Smooth muscle cell (in vitro differentiated cells): ENCODE measurements at regions not wholly inside any gene's neighbourhood (a gene's known extent, or its start where the extent isn't known, plus 50 kb on each side); places are given as distances from the start of the nearest gene placed in this dataset.

Experiments
- DNase-seq: peaks from one replicate; lab custom pipeline; 2025; ENCODE audit not compliant: unreplicated experiment; lab: John Stamatoyannopoulos, UW
- H2AFZ ChIP-seq: fragments of 200-600 bp; sonication (generic); 2 replicates; pipeline ENCODE4 v1.6.0; 2016; ENCODE audit warnings: antibody characterized with exemption, low read depth, mild to moderate bottlenecking
- H3F3A ChIP-seq: fragments of 200-600 bp; sonication (generic); 2 replicates; pipeline ENCODE4 v1.6.0; 2017; ENCODE audit warnings: antibody characterized with exemption, low read depth
- H3K27ac ChIP-seq: fragments of 200-600 bp; sonication (generic); 2 replicates; pipeline ENCODE4 v1.5.1; 2016; ENCODE audit warnings: low read depth, mild to moderate bottlenecking
- H3K27me3 ChIP-seq: fragments of 200-600 bp; sonication (generic); 2 replicates; pipeline ENCODE4 v1.6.1; 2016; ENCODE audit warnings: low read depth, mild to moderate bottlenecking
- H3K36me3 ChIP-seq: fragments of 200-600 bp; sonication (generic); 2 replicates; pipeline ENCODE4 v1.5.1; 2016; ENCODE audit warnings: low read depth
- H3K4me1 ChIP-seq: fragments of 200-600 bp; sonication (generic); 2 replicates; pipeline ENCODE4 v1.5.1; 2016; ENCODE audit warnings: low read depth
- H3K4me2 ChIP-seq: fragments of 200-600 bp; sonication (generic); 2 replicates; pipeline ENCODE4 v1.6.0; 2016; ENCODE audit warnings: mild to moderate bottlenecking
- H3K4me3 ChIP-seq: fragments of 200-600 bp; sonication (generic); 2 replicates; pipeline ENCODE4 v1.5.1; 2016; ENCODE audit warnings: mild to moderate bottlenecking
- H3K79me2 ChIP-seq: fragments of 200-600 bp; sonication (generic); 2 replicates; pipeline ENCODE4 v1.6.0; 2016; ENCODE audit warnings: low read depth, mild to moderate bottlenecking
- H3K9ac ChIP-seq: fragments of 200-600 bp; sonication (generic); 2 replicates; pipeline ENCODE4 v1.6.0; 2016; ENCODE audit warnings: low read depth
- H3K9me3 ChIP-seq: fragments of 200-600 bp; sonication (generic); replicated peaks from 2 replicates; pipeline ENCODE4 v1.5.1; 2016; ENCODE audit warnings: low read depth
- H4K20me1 ChIP-seq: fragments of 200-600 bp; sonication (generic); 2 replicates; pipeline ENCODE4 v1.6.0; 2016; ENCODE audit warnings: low read depth
- WGBS: methylation state at CpG from one replicate; pipeline ENCODE4 v1.1.7; 2016; ENCODE audit warnings: low lambda C conversion rate; 5-methylcytosine and 5-hydroxymethylcytosine counted together
- TF ChIP-seq, protein P1 (sequence below): fragments of 200-600 bp; sonication (generic); IDR thresholded peaks from 2 replicates; pipeline ENCODE4 v1.5.1; 2017; ENCODE audit warnings: borderline replicate concordance, mild to moderate bottlenecking, antibody characterized with exemption; ENCODE audit not compliant: insufficient read depth, poor library complexity, severe bottlenecking

GRCh38 chr3:56902468-56903160 lies 100.9 kb upstream of the ARHGEF3 start:
- Histone ChIP-seq H3K79me2 (no peaks in the 10 kb centered on the region), H4K20me1 (no peaks in the 10 kb centered on the region), H3F3A (no peaks in the 10 kb centered on the region), H3K4me3 (no peak overlapping the region), H3K27ac (no peak overlapping the region), H3K9me3 (no peaks in the 10 kb centered on the region), H3K36me3 (no peaks in the 10 kb centered on the region), H3K27me3 (no peaks in the 10 kb centered on the region), H3K9ac (no peak overlapping the region), H3K4me1 (no peaks in the 10 kb centered on the region), H2AFZ (no peak overlapping the region), H3K4me2 (no peak overlapping the region)
- WGBS: 99% methylated on average over 3 of the region's 3 CpGs
- no peak for DNase-seq
- TF ChIP-seq, protein P1, sequence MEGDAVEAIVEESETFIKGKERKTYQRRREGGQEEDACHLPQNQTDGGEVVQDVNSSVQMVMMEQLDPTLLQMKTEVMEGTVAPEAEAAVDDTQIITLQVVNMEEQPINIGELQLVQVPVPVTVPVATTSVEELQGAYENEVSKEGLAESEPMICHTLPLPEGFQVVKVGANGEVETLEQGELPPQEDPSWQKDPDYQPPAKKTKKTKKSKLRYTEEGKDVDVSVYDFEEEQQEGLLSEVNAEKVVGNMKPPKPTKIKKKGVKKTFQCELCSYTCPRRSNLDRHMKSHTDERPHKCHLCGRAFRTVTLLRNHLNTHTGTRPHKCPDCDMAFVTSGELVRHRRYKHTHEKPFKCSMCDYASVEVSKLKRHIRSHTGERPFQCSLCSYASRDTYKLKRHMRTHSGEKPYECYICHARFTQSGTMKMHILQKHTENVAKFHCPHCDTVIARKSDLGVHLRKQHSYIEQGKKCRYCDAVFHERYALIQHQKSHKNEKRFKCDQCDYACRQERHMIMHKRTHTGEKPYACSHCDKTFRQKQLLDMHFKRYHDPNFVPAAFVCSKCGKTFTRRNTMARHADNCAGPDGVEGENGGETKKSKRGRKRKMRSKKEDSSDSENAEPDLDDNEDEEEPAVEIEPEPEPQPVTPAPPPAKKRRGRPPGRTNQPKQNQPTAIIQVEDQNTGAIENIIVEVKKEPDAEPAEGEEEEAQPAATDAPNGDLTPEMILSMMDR: no peak

DNA sequence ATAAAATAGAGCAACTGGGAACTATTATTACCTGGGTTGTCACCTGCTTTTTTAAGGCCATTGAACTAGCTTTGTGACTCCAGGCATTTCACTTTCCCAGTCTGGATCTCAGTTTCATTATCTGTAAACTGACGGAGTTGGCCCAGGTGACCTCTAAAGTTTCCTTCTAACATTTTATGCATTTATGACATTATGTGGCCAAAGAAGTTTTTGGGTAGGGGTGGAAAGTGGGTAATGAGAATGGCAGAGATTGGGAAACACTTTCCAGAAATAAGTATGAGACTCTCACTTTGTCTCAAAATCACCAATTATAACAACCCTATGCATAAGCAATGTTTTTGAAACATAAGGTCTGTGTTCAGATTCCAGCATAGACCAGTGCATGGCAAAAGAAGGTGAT lies 99.1 kb upstream of the ARHGEF3 start:
- no peaks in the 10 kb centered on the region for H3K4me1 ChIP-seq
- DNase-seq: no peak
- H3K27ac ChIP-seq: no peak overlapping the region
- H3K9me3 ChIP-seq: no peaks in the 10 kb centered on the region
- H3K4me2 ChIP-seq: no peak overlapping the region
- H3F3A ChIP-seq: peaks cover under 1% of the 10 kb centered on the region
- no peaks in the 10 kb centered on the region for H3K79me2 ChIP-seq
- WGBS: 0% methylated on average over 1 of the region's 1 CpG
- H3K27me3 ChIP-seq: no peaks in the 10 kb centered on the region
- TF ChIP-seq, protein P1: no peak
- no peak overlapping the region for H2AFZ ChIP-seq
- no peak overlapping the region for H3K4me3 ChIP-seq
- no peaks in the 10 kb centered on the region for H3K36me3 ChIP-seq
- H4K20me1 ChIP-seq: no peaks in the 10 kb centered on the region
- H3K9ac ChIP-seq: no peak overlapping the region

- Histone ChIP-seq H3K4me2 (no peak overlapping the region), H3K79me2 (no peaks in the 10 kb centered on the region), H3K9me3 (no peaks in the 10 kb centered on the region), H3K27me3 (no peaks in the 10 kb centered on the region), H3K9ac (no peak overlapping the region), H3K4me1 (peaks cover 6% of the 10 kb centered on the region), H3K4me3 (no peak overlapping the region), H3K36me3 (no peaks in the 10 kb centered on the region), H3F3A (peaks cover 5% of the 10 kb centered on the region), H4K20me1 (no peaks in the 10 kb centered on the region), H3K27ac (no peak overlapping the region), H2AFZ (no peak overlapping the region)
- DNase-seq: no peak
- TF ChIP-seq, protein P1: no peak
- 97% methylated on average over 6 of the region's 6 CpGs for WGBS
These were observed 98.1 kb upstream of the ARHGEF3 start for GRCh38 chr3:56899851-56900250.

DNA sequence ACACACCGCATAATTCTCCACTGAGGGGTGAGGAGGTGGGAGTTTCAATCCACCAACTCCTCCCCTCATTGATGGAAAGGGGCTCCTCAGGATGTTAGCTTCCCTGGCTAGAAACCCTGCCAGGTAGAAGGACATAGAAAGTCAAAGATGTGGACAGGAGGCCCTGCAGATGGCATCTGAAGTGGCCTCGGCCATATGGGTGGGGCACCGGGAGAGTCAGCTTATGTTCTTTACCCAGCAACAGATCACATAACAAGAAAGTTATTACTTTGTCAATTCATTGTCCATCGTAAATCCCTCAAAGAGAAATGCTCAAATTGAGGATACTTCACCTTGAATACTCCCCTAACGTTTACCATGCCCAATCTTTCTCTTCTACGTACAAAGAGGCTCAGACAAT lies 97.3 kb upstream of the ARHGEF3 start:
- Histone ChIP-seq H3K9ac (no peak overlapping the region), H2AFZ (no peak overlapping the region), H4K20me1 (no peaks in the 10 kb centered on the region), H3K9me3 (no peaks in the 10 kb centered on the region), H3K4me2 (no peak overlapping the region), H3K4me1 (peaks cover 6% of the 10 kb centered on the region), H3F3A (peaks cover 5% of the 10 kb centered on the region), H3K27me3 (no peaks in the 10 kb centered on the region), H3K27ac (no peak overlapping the region), H3K36me3 (no peaks in the 10 kb centered on the region), H3K79me2 (no peaks in the 10 kb centered on the region), H3K4me3 (no peak overlapping the region)
- WGBS: 95% methylated on average over 6 of the region's 6 CpGs
- DNase-seq: no peak
- TF ChIP-seq, protein P1: no peak
